Activated naive CD4-positive, alpha-beta T cell treated with anti-CD3 and anti-CD28 coated beads, Interleukin-2, amount 10 ng/mL, durations not matched to agents 7 days and 5 days (primary cell): ENCODE measurements at regions not wholly inside any gene's neighbourhood (a gene's known extent, or its start where the extent isn't known, plus 50 kb on each side); places are given as distances from the start of the nearest gene placed in this dataset.
"Not testable (repeated sequence)": the region's sequence is repeated elsewhere in the genome, so short reads cannot be mapped to it uniquely, and the experiment has no call there.

Source experiments
- CTCF ChIA-PET: fragments of 350-600 bp; sonication (Branson Sonifier 250); formaldehyde crosslinking; loops from one replicate; lab custom pipeline; 2021; ENCODE audit warnings: antibody characterized with exemption; lab: Charles Lee
- DNase-seq: peaks from one replicate; pipeline ENCODE4 v3.0.0-alpha.2; 2020
- H3K27ac Mint-ChIP-seq: one replicate; pipeline ENCODE4 v1.8.0; 2021; ENCODE audit warnings: mild to moderate bottlenecking, moderate library complexity, mixed read lengths
- H3K27me3 Mint-ChIP-seq: one replicate; pipeline ENCODE4 v1.8.0; 2021; ENCODE audit warnings: mild to moderate bottlenecking, mixed read lengths
- H3K36me3 Mint-ChIP-seq: one replicate; pipeline ENCODE4 v1.8.0; 2021; ENCODE audit warnings: mixed read lengths
- H3K4me1 Mint-ChIP-seq: one replicate; pipeline ENCODE4 v1.8.0; 2021; ENCODE audit warnings: mixed read lengths
- H3K4me3 Mint-ChIP-seq: one replicate; pipeline ENCODE4 v1.8.0; 2021; ENCODE audit warnings: mild to moderate bottlenecking, moderate library complexity, mixed read lengths
- H3K9me3 Mint-ChIP-seq: one replicate; pipeline ENCODE4 v1.8.0; 2021; ENCODE audit warnings: mixed read lengths

DNA sequence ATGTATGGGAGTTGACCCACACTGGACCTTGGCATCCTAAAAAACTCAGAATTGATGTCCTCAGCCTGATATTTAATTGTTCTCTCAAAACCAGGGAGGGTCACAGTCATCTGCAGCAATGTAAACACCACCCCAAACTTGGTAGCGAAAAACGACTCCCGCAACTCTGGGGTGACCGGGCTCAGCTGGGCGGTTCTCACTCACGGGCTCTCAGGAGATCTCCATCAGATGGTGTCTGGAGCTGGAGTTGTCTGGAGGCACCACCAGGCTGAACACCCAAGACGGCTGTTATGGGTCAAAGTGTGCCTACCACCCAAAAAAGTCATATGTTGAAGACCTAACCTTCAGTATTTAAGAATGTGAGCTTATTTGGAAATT is 50.9 kb upstream of the NXT1 start:
- H3K27ac Mint-ChIP-seq, result no peak overlapping the region

DNA sequence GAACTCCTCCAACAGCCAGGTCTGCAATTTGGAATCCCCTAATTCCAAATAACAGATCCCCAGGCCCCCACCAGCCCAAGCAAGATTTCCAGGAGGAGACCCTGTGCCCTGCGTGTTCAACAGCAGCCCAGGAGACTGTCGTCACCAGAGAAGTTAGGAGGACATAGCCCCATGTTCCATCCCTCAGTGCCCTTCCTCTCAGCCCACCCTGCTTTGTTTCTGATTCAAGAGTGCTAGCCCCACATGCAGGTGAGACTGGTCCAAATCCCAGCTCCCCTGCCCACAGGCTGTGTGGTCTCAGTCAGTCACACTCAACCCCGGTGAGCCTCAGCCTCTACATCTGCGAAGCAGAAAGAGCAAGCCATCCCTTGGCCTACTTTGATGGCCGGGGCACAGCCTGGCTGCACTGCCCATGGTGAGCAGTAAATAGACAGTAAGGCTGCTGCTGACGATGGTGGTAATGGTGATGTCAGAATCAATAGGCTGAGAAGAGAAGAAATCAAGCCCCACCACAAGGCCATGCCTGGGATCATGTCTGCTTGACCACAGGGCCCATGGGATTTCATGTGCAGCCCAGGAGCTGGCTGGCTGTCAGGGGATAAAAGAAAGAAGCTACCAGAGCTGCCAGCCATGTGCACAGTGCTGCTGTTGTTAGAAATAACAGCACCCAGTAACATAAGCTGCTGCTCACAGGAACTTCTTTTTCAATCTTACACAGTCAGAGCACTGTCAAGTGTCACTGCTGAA is 51.5 kb upstream of the NXT1 start:
- H3K27me3 Mint-ChIP-seq, result peaks cover 4% of the 10 kb centered on the region
- no peaks in the 10 kb centered on the region for H3K9me3 Mint-ChIP-seq
- no peaks in the 10 kb centered on the region for H3K4me1 Mint-ChIP-seq
- no peak overlapping the region for H3K4me3 Mint-ChIP-seq
- no peak for DNase-seq
- no peaks in the 10 kb centered on the region for H3K36me3 Mint-ChIP-seq
- no peak overlapping the region for H3K27ac Mint-ChIP-seq
- CTCF ChIA-PET, result no interaction called here

More for the DNA sequence above, 50.9 kb upstream of the NXT1 start:
- Mint-ChIP-seq H3K4me1 (no peaks in the 10 kb centered on the region), H3K4me3 (no peak overlapping the region), H3K27me3 (peaks cover 2% of the 10 kb centered on the region), H3K36me3 (no peaks in the 10 kb centered on the region), H3K9me3 (no peaks in the 10 kb centered on the region)
- no peak for DNase-seq
- CTCF ChIA-PET, result no interaction called here

DNA sequence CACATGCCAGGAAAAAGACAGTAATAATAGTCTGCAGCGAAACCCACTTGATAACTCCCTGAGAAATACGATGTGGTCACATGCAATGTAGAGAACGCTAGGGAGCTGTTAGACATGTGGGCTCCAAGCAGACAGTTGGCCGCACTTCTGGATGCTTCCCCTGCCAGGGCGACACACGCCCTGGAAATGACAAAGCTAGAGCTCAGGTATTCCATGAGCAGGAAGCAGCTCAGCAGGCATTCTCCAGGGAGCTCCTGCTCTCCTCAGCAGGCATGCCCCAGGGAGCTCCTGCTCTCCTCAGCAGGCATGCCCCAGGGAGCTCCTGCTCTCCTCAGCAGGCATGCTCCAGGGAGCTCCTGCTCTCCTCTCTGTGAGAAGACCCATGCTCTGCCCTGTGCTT is 52.4 kb upstream of the NXT1 start:
- DNase-seq, result no peak
- H3K27ac Mint-ChIP-seq, result no peak overlapping the region
- no peaks in the 10 kb centered on the region for H3K4me1 Mint-ChIP-seq
- peaks cover 4% of the 10 kb centered on the region for H3K27me3 Mint-ChIP-seq
- H3K9me3 Mint-ChIP-seq, result no peaks in the 10 kb centered on the region
- H3K4me3 Mint-ChIP-seq, result no peak overlapping the region
- CTCF ChIA-PET, result no interaction called here
- no peaks in the 10 kb centered on the region for H3K36me3 Mint-ChIP-seq

DNA sequence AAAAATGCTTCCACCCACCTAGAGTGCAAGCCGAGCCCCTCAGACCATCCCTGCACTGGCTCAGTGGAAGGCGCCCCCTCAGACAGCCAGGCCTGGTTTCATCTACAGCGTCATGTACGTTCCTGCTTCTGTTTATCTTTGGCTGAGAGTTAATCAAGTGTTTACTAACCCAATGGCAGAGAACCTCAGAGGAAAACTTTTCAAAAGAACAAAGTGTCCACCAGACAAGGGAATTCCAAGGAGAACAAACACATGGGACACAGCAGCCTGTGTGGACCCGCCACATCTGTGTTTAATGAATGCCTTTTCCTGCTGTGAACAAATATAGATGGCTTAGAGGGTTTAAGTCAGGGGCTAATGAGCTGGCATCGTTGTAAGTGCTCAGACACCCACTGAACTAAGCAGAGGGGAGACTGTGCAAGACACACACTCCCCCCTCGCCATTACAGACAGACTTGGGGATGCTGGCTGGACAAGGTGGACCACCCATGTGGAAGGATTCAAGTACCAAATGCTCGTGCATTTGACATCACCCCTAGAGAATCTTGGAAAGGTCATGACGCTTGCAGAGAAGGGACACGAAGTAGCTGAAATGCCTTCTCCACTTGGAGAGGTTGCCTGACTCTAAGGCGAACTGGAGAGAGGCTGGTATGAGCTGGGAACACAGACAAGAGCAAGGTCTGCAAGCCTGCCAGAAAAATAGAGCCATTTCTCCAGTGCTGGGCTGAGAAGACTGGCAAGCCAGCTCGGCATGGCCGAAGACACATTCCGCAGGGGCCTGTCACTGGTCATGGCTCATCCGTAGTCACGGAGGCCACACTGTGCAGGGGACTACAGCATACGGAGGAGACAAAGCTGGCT is 53.5 kb upstream of the NXT1 start:
- DNase-seq, result no peak
- Mint-ChIP-seq H3K9me3 (no peaks in the 10 kb centered on the region), H3K27ac (no peak overlapping the region), H3K36me3 (no peaks in the 10 kb centered on the region), H3K27me3 (peaks cover 4% of the 10 kb centered on the region), H3K4me1 (no peaks in the 10 kb centered on the region), H3K4me3 (no peak overlapping the region)
- CTCF ChIA-PET, result no interaction called here

DNA sequence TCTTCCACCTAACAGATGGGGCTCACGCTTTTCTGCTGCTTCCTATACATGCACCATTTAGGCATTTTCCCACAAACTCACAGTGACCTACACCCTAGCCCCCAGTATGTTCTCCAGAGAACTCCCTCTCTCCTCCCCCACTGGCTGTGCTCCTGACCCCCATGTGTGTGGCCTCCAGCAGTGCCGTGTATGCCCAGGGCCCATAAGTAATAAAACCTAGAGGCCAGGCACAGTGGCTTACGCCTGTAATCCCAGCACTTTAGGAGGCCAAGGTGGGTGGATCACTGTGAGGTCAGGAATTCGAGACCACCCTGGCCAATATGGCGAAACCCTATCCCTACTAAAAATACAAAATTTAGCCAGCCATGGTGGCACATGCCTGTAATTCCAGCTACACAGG is 54.7 kb upstream of the NXT1 start:
- no peaks in the 10 kb centered on the region for H3K9me3 Mint-ChIP-seq
- peaks cover 4% of the 10 kb centered on the region for H3K27me3 Mint-ChIP-seq
- CTCF ChIA-PET, result no interaction called here
- H3K36me3 Mint-ChIP-seq, result no peaks in the 10 kb centered on the region
- no peak overlapping the region for H3K4me3 Mint-ChIP-seq
- no peak overlapping the region for H3K27ac Mint-ChIP-seq
- H3K4me1 Mint-ChIP-seq, result no peaks in the 10 kb centered on the region
- no peak for DNase-seq

DNA sequence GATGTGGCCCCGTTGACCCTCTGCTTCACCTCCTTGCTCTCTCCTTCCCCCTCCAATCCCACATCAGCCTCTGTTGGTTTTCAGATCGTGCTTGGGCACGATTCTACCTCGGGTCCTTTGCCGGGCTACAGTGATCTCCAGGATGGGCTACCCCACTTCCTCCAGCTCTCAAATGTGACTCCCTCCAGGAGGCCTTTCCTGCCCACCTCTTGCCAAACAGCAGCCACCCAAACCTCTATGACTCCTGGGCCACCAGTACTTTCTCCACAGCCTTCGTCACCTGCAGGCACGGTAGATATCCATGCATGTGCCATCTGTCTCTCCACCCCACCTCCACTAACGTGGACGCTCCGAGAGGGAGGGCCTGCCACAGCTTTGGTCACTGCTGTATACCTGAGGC is 55.9 kb upstream of the NXT1 start:
- CTCF ChIA-PET, result no interaction called here
- no peaks in the 10 kb centered on the region for H3K36me3 Mint-ChIP-seq
- no peaks in the 10 kb centered on the region for H3K9me3 Mint-ChIP-seq

DNA sequence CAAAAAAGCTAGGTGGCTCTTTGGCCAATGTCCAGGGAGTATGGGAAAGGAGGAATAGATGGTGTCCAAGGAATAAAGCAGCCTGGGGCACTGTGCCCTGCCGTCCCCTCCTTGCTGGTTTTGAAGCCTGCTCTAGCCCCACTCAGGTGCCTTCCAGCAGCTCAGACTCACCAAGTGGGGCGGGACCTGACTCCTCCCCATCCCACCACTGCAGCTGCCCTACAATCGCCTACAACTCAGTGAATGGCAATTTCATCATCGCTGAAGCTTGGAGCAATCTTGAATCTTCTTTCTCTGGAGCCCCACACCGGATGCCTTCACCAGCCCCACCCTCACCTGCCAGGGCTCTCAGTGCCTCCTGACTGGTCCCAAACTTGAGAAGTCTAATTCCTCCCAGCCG is 56.4 kb upstream of the NXT1 start:
- no peak overlapping the region for H3K4me3 Mint-ChIP-seq
- no peaks in the 10 kb centered on the region for H3K4me1 Mint-ChIP-seq
- DNase-seq, result no peak
- CTCF ChIA-PET, result no interaction called here
- no peaks in the 10 kb centered on the region for H3K9me3 Mint-ChIP-seq
- H3K36me3 Mint-ChIP-seq, result no peaks in the 10 kb centered on the region
- H3K27me3 Mint-ChIP-seq, result peaks cover 4% of the 10 kb centered on the region
- H3K27ac Mint-ChIP-seq, result no peak overlapping the region

More for the DNA sequence above, 55.9 kb upstream of the NXT1 start:
- no peak overlapping the region for H3K4me3 Mint-ChIP-seq
- no peaks in the 10 kb centered on the region for H3K4me1 Mint-ChIP-seq
- H3K27ac Mint-ChIP-seq, result no peak overlapping the region
- no peak for DNase-seq
- peaks cover 4% of the 10 kb centered on the region for H3K27me3 Mint-ChIP-seq

DNA sequence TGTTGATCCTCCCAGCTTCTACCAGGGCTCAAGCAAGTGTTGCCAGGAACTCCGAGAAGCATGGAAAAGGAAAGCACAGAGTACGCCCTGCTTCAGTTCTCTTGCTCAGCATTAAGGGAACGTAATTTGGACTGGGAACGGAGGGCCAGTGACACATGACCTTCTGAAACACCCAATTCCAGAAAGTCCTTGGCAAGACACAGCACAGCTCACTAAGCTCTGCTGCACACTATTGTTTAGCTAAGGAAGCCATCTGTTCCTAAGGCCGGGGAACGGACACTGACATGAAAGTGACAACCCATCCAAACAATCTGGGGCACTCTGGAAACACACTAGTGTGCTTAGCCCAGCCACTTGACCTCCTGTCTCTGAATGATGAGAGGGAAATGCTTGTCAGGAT is 56.9 kb upstream of the NXT1 start:
- H3K4me3 Mint-ChIP-seq, result no peak overlapping the region
- H3K36me3 Mint-ChIP-seq, result no peaks in the 10 kb centered on the region
- H3K27ac Mint-ChIP-seq, result no peak overlapping the region
- H3K9me3 Mint-ChIP-seq, result no peaks in the 10 kb centered on the region
- no peak for DNase-seq
- CTCF ChIA-PET, result no interaction called here
- peaks cover 4% of the 10 kb centered on the region for H3K27me3 Mint-ChIP-seq
- no peaks in the 10 kb centered on the region for H3K4me1 Mint-ChIP-seq

DNA sequence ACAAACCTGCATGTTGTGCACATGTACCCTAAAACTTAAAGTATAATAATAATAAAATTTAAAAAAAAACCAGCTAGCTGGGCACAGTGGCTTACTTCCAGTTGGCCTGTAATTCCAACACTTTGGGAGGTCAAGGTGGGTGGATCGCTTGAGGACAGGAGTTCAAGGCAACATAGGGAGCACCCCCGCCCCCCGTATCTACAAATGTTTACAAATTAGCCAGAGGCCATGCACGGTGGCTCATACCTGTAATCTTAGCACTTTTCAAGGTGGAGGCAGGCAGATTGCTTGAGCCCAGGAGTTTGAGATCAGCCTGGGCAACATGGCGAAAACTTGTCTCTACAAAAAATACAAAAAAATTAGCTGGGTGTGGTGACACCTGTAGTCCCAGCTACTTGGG is 58.3 kb upstream of the NXT1 start:
- H3K36me3 Mint-ChIP-seq, DNase-seq, CTCF ChIA-PET, H3K9me3 Mint-ChIP-seq, H3K4me1 Mint-ChIP-seq, H3K4me3 Mint-ChIP-seq, H3K27ac Mint-ChIP-seq, H3K27me3 Mint-ChIP-seq: not testable (repeated sequence)

DNA sequence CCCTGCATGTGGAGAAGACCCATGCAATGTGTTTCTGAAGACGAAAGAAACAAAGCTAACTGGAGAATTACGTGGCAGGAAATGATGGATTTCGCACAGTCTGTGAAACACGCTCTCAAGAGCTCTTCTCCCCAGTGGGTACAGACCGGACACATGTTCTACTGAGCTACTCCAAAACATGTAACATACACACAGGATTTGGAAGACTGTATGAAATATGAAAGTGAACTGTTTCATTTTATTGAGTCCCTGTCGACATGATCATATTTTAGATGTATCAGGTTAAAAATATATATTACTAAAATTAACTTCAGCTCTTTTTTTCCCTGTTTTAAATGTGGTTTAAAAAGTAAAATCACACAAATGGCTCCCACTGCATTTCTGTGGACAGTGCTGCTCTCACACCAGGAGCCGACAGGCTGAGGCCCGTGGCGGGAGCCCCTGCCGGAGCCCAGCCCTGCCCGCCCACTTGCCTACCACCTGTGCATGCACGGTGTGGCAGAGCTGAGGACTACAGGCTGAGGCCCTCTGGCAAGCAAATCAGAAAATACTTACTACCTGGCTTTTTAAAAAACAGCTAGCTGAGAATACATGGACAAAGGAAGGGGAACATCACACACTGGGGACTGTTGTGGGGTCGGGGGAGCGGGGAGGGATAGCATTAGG is 58.9 kb upstream of the NXT1 start:
- Mint-ChIP-seq H3K4me1 (no peaks in the 10 kb centered on the region), H3K27ac (no peak overlapping the region), H3K27me3 (peaks cover 4% of the 10 kb centered on the region), H3K36me3 (no peaks in the 10 kb centered on the region), H3K9me3 (no peaks in the 10 kb centered on the region), H3K4me3 (no peak overlapping the region)
- CTCF ChIA-PET, result no interaction called here
- DNase-seq, result no peak

DNA sequence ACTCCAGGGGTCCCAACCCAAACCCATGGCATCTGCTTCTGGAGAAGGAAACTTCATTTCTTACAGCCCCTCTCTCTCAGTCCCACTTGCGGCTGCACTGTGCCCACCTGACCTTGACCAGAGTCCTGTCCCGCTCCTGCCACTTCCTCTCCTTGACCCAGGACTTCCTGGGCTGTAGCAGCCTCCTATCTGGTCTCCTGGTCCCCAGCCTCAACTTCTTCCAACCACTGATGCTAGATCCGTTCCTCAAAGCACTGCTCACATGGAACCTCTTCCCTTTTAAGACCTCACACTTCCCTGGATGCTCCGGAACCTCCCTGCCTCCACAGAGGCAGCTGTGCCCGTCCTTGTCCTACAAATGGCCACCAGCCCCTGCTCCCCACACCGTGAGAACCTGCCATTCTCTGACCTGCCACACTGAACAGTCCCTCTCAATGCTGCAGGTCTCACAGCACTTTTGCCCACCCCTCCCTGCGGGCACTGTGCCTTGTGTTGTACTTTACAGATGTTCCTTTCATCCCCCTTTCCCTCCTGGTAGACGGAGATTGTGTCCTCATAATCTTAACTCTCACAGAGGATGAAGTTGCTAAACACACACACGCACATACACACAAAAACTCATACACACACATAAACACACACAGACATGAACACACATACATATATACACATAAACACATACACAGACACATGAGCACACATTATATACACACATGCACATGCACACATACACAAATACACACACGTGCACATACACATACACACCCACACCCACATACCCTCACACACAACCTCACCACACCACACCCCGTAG is 59.6 kb upstream of the NXT1 start:
- Mint-ChIP-seq H3K27me3 (peaks cover 4% of the 10 kb centered on the region), H3K4me3 (no peak overlapping the region), H3K27ac (no peak overlapping the region), H3K36me3 (no peaks in the 10 kb centered on the region), H3K4me1 (no peaks in the 10 kb centered on the region), H3K9me3 (no peaks in the 10 kb centered on the region)
- no peak for DNase-seq
- CTCF ChIA-PET, result no interaction called here

DNA sequence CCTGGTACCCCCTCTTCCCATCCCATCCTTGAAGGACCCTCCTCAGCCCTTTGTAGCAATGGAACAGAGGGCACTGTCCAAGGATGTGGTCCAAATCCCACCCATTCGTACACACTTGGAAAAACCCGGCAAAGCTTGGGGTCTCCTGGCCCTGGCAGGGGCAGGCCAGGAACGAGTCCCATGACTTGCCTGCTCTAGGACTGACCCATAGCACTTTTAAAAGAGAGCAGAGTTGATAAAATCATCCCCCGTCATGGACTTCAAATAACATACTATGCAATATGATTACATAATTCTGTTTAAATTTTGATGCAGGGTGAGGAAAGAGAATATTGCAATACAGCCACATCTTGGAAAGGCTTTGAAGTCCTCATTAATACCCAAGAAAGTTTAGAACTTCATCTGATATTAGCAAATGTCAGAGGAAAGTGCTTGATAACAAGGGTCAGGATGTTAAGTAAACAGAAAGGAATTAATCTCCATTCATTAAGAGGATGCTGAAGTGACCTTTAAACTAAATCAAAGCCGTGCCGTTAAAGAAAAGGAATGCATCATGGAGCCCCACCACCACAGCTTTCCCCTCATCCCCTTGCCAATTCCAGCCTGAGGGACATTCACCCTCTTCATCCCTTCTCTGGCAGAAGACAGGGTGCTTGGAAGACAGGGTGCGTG is 60.7 kb upstream of the NXT1 start:
- no peak overlapping the region for H3K4me3 Mint-ChIP-seq
- CTCF ChIA-PET, result no interaction called here
- H3K4me1 Mint-ChIP-seq, result no peaks in the 10 kb centered on the region
- peaks cover 4% of the 10 kb centered on the region for H3K27me3 Mint-ChIP-seq
- no peak overlapping the region for H3K27ac Mint-ChIP-seq
- no peaks in the 10 kb centered on the region for H3K36me3 Mint-ChIP-seq
- H3K9me3 Mint-ChIP-seq, result no peaks in the 10 kb centered on the region
- DNase-seq, result no peak

DNA sequence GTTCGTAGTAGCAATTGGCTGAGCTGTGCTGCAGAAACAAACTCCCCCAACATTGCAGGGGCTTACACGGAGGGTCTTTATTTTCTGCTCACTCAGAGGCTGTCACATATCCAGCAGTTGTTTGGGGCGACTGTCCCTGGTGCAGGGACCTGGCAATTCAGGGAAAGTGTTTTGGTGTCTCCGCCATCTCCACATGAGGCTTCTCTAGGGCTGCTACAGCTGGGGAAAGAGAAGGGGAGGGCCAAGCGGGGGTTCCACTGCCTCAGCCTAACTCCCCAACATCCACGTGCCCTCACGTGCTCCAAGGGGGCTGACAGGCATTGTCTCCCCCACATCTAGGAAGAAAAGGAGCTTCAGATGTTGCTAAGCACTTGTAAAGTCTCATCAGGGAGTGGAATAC is 61.3 kb upstream of the NXT1 start:
- Mint-ChIP-seq H3K9me3 (no peaks in the 10 kb centered on the region), H3K4me1 (no peaks in the 10 kb centered on the region), H3K36me3 (no peaks in the 10 kb centered on the region), H3K27ac (no peak overlapping the region), H3K27me3 (no peaks in the 10 kb centered on the region), H3K4me3 (no peak overlapping the region)
- CTCF ChIA-PET, result no interaction called here
- no peak for DNase-seq
